ENCODE measurements at regions not wholly inside any gene's neighbourhood (a gene's known extent, or its start where the extent isn't known, plus 50 kb on each side); places are given as distances from the start of the nearest gene placed in this dataset.

DNA sequence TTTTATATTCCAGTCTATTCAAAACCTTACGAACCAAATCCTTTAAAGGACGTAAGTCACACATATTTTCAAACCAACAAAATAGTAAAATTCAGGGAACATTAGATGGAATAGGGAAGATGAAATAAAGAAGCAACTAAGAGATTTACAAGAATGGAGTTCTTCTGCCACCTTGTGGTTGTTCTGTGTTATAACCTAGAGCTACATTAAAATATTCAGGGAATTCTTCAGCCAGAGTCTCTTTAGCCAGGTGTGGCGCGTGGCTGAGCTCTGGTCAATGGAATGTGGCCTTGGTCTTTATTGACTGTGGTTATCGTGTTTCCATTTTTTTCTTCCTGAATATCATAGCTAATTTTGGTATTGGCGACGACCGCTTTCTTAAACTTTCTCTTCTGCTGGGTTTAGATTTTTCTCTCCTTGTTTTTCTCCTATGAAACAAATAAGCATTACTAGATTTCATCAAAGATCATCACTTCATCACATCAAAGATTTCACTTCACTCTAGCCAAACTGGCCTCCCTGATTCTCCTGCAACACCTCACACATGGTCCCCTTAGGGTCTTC is 221.3 kb downstream of the MRPL39 start:
- Histone ChIP-seq H3K4me1 (no peaks in the 10 kb centered on the region), H3K36me3 (no peaks in the 10 kb centered on the region), H3K27me3 (no peaks in the 10 kb centered on the region), H3K4me3 (no peak overlapping the region), H3K27ac (no peak overlapping the region), H3K9me3 (no peaks in the 10 kb centered on the region)
- no peak for ATAC-seq
- no peak for TF ChIP-seq POLR2A (IDR thresholded peaks at IDR 0.05)
- TF ChIP-seq POLR2AphosphoS5 (IDR thresholded peaks at IDR 0.05) = no peak
- TF ChIP-seq, protein P1, sequence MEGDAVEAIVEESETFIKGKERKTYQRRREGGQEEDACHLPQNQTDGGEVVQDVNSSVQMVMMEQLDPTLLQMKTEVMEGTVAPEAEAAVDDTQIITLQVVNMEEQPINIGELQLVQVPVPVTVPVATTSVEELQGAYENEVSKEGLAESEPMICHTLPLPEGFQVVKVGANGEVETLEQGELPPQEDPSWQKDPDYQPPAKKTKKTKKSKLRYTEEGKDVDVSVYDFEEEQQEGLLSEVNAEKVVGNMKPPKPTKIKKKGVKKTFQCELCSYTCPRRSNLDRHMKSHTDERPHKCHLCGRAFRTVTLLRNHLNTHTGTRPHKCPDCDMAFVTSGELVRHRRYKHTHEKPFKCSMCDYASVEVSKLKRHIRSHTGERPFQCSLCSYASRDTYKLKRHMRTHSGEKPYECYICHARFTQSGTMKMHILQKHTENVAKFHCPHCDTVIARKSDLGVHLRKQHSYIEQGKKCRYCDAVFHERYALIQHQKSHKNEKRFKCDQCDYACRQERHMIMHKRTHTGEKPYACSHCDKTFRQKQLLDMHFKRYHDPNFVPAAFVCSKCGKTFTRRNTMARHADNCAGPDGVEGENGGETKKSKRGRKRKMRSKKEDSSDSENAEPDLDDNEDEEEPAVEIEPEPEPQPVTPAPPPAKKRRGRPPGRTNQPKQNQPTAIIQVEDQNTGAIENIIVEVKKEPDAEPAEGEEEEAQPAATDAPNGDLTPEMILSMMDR (IDR thresholded peaks at IDR 0.05) = peak; percentile 40 to 83 (median 72)
- no peak for TF ChIP-seq EP300 (IDR thresholded peaks at IDR 0.05)
- 9% methylated on average over 8 of the region's 8 CpGs for WGBS, 2 donors (ENCODE audit: low coverage in 1 of 2)

DNA sequence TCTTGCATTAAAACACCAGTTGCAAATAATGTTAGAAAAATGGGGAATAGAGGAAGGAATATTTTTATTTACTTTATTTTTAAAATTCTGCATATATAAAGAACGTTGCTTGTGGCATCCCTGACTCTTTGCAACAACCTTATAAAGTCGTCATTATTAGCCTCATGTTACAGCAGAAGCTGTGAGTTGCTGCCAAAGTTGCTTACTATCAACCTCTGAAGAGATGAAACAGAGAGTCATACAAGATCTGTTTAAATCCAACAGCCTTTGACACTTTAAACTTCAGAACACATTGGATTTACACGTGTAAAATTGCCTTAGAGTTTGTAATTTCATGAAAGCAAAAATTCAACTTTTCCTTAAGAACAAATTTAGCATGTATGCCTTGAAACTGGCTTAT is 221.9 kb downstream of the MRPL39 start:
- no peaks in the 10 kb centered on the region for H3K27me3 ChIP-seq
- ATAC-seq = no peak

DNA sequence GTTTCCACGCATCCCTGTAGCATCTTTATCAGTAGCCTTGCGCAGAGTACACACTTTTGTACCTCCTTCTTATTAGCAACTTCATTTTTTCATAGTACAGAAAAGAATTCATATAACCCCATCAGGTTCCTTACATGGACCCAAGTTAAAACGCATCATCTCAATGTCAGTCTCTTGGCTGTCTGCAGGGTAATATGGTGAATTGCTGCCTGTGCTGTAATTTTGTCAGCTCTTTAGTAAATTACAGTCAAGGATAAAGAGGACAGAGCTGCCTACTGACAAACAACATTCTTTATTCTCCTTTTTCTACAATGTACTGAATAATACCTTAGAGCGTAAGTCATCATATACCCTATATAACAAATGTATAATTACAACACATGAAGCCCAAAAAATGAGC is 222.5 kb downstream of the MRPL39 start:
- no peak overlapping the region for H3K4me3 ChIP-seq
- no peaks in the 10 kb centered on the region for H3K4me1 ChIP-seq
- TF ChIP-seq, protein P1 (IDR thresholded peaks at IDR 0.05) = no peak
- no peak for TF ChIP-seq POLR2AphosphoS5 (IDR thresholded peaks at IDR 0.05)
- no peak for TF ChIP-seq POLR2A (IDR thresholded peaks at IDR 0.05)
- TF ChIP-seq EP300 (IDR thresholded peaks at IDR 0.05) = no peak
- no peak for ATAC-seq
- no peak overlapping the region for H3K27ac ChIP-seq
- no peaks in the 10 kb centered on the region for H3K36me3 ChIP-seq
- 89 to 94% methylated on average over 3 to 4 of the region's 4 CpGs for WGBS, 2 donors (ENCODE audit: low coverage in 1 of 2)
- H3K9me3 ChIP-seq = no peaks in the 10 kb centered on the region
- no peaks in the 10 kb centered on the region for H3K27me3 ChIP-seq

More for the DNA sequence above, 221.9 kb downstream of the MRPL39 start:
- no peak for TF ChIP-seq EP300 (IDR thresholded peaks at IDR 0.05)
- TF ChIP-seq, protein P1 (IDR thresholded peaks at IDR 0.05) = no peak
- TF ChIP-seq POLR2A (IDR thresholded peaks at IDR 0.05) = no peak
- no peak for TF ChIP-seq POLR2AphosphoS5 (IDR thresholded peaks at IDR 0.05)
- Histone ChIP-seq H3K4me1 (no peaks in the 10 kb centered on the region), H3K27ac (no peak overlapping the region), H3K4me3 (no peak overlapping the region), H3K36me3 (no peaks in the 10 kb centered on the region), H3K9me3 (no peaks in the 10 kb centered on the region)
- WGBS, 2 donors (ENCODE audit: low coverage in 1 of 2) = 46 to 48% methylated on average over 3 of the region's 3 CpGs

DNA sequence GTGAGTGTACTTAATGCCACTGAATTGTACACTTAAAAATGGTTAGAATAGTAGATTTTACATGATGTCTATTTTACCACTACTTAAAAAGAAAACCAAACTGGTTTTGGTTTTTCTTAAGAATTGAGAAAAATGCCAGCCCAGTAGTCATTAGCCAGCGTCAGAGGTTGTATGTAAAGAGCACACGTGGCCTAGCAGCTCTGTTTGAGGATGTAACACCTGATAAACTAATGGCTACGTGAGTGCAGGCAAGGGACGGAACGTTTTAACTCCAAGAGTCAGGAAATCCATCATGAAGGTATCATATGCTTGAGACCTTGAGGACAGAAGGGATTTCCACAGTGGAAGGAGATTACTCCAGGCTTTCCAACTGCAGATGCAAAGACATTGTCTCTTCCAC is 223.7 kb downstream of the MRPL39 start:
- no peaks in the 10 kb centered on the region for H3K4me1 ChIP-seq
- H3K4me3 ChIP-seq = no peak overlapping the region
- H3K9me3 ChIP-seq = no peaks in the 10 kb centered on the region
- H3K36me3 ChIP-seq = no peaks in the 10 kb centered on the region
- no peak for ATAC-seq
- 64 to 74% methylated on average over 5 of the region's 5 CpGs for WGBS, 2 donors (ENCODE audit: low coverage in 1 of 2)
- H3K27me3 ChIP-seq = no peaks in the 10 kb centered on the region
- H3K27ac ChIP-seq = no peak overlapping the region
- TF ChIP-seq POLR2A (IDR thresholded peaks at IDR 0.05) = no peak
- TF ChIP-seq, protein P1 (IDR thresholded peaks at IDR 0.05) = no peak
- no peak for TF ChIP-seq POLR2AphosphoS5 (IDR thresholded peaks at IDR 0.05)
- no peak for TF ChIP-seq EP300 (IDR thresholded peaks at IDR 0.05)

DNA sequence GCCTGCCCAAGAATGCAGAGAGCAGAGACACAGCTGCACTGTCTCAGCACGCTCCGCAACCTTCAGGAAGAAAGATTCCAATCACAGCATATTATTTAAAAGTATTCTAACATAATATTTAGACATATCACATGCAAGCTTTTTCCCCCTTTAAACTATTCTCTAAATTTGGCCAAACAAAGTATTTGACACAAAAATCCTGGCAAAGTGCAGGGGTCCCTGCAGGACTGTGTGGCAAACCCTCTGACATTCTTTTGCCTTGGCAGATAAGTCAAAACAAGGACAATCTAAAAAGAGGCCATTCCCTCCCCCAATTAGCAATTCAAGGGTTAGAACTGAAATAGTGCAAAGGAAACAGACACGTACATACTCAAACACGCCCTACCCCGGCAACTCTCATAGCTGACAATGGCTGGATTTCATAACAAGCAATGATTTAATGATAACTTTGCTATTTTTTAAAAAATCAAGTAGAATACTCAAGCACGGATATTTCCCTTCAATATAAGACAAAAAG is 225.3 kb downstream of the MRPL39 start:
- Histone ChIP-seq H3K4me1 (no peaks in the 10 kb centered on the region), H3K9me3 (no peaks in the 10 kb centered on the region), H3K4me3 (no peak overlapping the region), H3K27me3 (no peaks in the 10 kb centered on the region), H3K36me3 (no peaks in the 10 kb centered on the region), H3K27ac (no peak overlapping the region)
- WGBS, 2 donors (ENCODE audit: low coverage in 1 of 2) = 32 to 35% methylated on average over 6 of the region's 6 CpGs
- TF ChIP-seq, protein P1 (IDR thresholded peaks at IDR 0.05) = no peak
- TF ChIP-seq POLR2A (IDR thresholded peaks at IDR 0.05) (no peak), EP300 (IDR thresholded peaks at IDR 0.05) (no peak), POLR2AphosphoS5 (IDR thresholded peaks at IDR 0.05) (no peak)
- ATAC-seq = no peak
